Neural cell (in vitro differentiated cells): ENCODE measurements at regions not wholly inside any gene's neighbourhood (a gene's known extent, or its start where the extent isn't known, plus 50 kb on each side); places are given as distances from the start of the nearest gene placed in this dataset.

Source experiments
- EP300 ChIP-seq: fragments of 450-650 bp; conservative IDR thresholded peaks from 2 replicates; pipeline ENCODE4 v1.6.1; 2014; ENCODE audit warnings: antibody characterized with exemption, mild to moderate bottlenecking, moderate library complexity; ENCODE audit not compliant: poor library complexity, severe bottlenecking
- EZH2 ChIP-seq: fragments of 200-600, 300-800 bp; shearing (Covaris generic), sonication (generic); IDR thresholded peaks from 2 replicates; pipeline ENCODE4 v1.6.1; 2014; ENCODE audit warnings: antibody characterized with exemption, low read length, borderline replicate concordance, mild to moderate bottlenecking; ENCODE audit not compliant: insufficient read depth, poor library complexity, severe bottlenecking
- TF ChIP-seq, protein P1 (sequence below): fragments of 450-650 bp; IDR thresholded peaks from 2 replicates; pipeline ENCODE4 v1.5.1; 2014; ENCODE audit warnings: antibody characterized with exemption, mild to moderate bottlenecking, moderate library complexity; ENCODE audit not compliant: poor library complexity, severe bottlenecking
- TF ChIP-seq, protein P2 (sequence below): IDR thresholded peaks from 2 replicates; pipeline ENCODE4 v1.6.1; 2012; ENCODE audit warnings: borderline replicate concordance

DNA sequence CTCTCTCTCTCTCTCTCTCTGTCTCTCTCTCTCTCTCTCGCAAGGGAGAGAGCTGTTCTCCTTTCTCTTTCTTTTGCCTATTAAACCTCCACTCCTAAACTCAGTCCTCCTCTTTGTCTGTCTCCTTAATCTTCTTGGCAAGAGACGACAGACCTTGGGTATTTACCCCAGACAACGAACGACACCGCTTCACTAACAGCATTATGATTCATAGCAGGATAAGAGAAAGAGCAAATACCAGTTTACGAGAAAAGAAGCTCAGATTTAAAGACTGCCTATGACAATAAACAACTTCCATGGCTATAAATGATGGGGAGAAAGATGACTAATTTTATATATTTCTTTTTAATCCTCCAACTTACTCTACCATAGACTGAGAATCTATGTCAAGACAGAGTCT lies 1396.5 kb upstream of the CELF2 start:
- TF ChIP-seq, protein P1, sequence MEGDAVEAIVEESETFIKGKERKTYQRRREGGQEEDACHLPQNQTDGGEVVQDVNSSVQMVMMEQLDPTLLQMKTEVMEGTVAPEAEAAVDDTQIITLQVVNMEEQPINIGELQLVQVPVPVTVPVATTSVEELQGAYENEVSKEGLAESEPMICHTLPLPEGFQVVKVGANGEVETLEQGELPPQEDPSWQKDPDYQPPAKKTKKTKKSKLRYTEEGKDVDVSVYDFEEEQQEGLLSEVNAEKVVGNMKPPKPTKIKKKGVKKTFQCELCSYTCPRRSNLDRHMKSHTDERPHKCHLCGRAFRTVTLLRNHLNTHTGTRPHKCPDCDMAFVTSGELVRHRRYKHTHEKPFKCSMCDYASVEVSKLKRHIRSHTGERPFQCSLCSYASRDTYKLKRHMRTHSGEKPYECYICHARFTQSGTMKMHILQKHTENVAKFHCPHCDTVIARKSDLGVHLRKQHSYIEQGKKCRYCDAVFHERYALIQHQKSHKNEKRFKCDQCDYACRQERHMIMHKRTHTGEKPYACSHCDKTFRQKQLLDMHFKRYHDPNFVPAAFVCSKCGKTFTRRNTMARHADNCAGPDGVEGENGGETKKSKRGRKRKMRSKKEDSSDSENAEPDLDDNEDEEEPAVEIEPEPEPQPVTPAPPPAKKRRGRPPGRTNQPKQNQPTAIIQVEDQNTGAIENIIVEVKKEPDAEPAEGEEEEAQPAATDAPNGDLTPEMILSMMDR, result no peak
- TF ChIP-seq EP300 (no peak), EZH2 (no peak)
- TF ChIP-seq, protein P2, sequence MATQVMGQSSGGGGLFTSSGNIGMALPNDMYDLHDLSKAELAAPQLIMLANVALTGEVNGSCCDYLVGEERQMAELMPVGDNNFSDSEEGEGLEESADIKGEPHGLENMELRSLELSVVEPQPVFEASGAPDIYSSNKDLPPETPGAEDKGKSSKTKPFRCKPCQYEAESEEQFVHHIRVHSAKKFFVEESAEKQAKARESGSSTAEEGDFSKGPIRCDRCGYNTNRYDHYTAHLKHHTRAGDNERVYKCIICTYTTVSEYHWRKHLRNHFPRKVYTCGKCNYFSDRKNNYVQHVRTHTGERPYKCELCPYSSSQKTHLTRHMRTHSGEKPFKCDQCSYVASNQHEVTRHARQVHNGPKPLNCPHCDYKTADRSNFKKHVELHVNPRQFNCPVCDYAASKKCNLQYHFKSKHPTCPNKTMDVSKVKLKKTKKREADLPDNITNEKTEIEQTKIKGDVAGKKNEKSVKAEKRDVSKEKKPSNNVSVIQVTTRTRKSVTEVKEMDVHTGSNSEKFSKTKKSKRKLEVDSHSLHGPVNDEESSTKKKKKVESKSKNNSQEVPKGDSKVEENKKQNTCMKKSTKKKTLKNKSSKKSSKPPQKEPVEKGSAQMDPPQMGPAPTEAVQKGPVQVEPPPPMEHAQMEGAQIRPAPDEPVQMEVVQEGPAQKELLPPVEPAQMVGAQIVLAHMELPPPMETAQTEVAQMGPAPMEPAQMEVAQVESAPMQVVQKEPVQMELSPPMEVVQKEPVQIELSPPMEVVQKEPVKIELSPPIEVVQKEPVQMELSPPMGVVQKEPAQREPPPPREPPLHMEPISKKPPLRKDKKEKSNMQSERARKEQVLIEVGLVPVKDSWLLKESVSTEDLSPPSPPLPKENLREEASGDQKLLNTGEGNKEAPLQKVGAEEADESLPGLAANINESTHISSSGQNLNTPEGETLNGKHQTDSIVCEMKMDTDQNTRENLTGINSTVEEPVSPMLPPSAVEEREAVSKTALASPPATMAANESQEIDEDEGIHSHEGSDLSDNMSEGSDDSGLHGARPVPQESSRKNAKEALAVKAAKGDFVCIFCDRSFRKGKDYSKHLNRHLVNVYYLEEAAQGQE, result no peak
